Fibroblast of lung (primary cell): ENCODE measurements at regions not wholly inside any gene's neighbourhood (a gene's known extent, or its start where the extent isn't known, plus 50 kb on each side); places are given as distances from the start of the nearest gene placed in this dataset.

Experiments
- CTCF ChIP-seq, 2 donors: IDR thresholded peaks in 1 of 2; conservative IDR thresholded peaks in 1 of 2; 1 replicate in 1 of 2; 2 replicates in 1 of 2; pipeline ENCODE4 v1.5.1; 2011 to 2012; ENCODE audit warnings: low read length in 2 of 2, control low read depth in 1 of 2, inconsistent platforms in 1 of 2, low read depth in 1 of 2, mild to moderate bottlenecking in 1 of 2
- EZH2 ChIP-seq: IDR thresholded peaks from 2 replicates; pipeline ENCODE4 v1.5.1; 2012; ENCODE audit warnings: low read length, control low read depth, mild to moderate bottlenecking; ENCODE audit errors: missing control alignments

GRCh38 chr14:85423889-85424288, 106.1 kb upstream of the FLRT2 start:
- TF ChIP-seq CTCF (conservative IDR thresholded peaks at IDR 0.05 in 1 of 2, IDR thresholded peaks at IDR 0.05 in 1 of 2; ENCODE audit: low read depth in 1 of 2, low read length in 2 of 2) (no peak), EZH2 (no peak)
